Bronchial epithelial cell (primary cell): ENCODE measurements at regions not wholly inside any gene's neighbourhood (a gene's known extent, or its start where the extent isn't known, plus 50 kb on each side); places are given as distances from the start of the nearest gene placed in this dataset.

ENCODE experiments used
- DNase-seq: peaks from one replicate; pipeline ENCODE4 v3.0.0-alpha.2; 2010; ENCODE audit warnings: low read depth
- FAIRE-seq: peaks from 2 replicates; lab custom pipeline; 2011; peaks lifted over from hg19 to GRCh38; lab: Jason Lieb, UNC
- H3K27me3 ChIP-seq: 2 replicates; pipeline ENCODE4 v1.5.1; 2011; ENCODE audit warnings: low read length; ENCODE audit not compliant: control insufficient read depth, insufficient read depth
- H3K36me3 ChIP-seq: 2 replicates; pipeline ENCODE4 v1.5.1; 2011; ENCODE audit warnings: low read length; ENCODE audit not compliant: control insufficient read depth, insufficient read depth
- H3K4me3 ChIP-seq: 2 replicates; pipeline ENCODE4 v1.5.1; 2011; ENCODE audit warnings: mild to moderate bottlenecking, low read depth, low read length, control low read depth
- CTCF ChIP-seq: IDR thresholded peaks from 2 replicates; pipeline ENCODE4 v1.5.1; 2011; ENCODE audit warnings: mild to moderate bottlenecking, moderate library complexity, low read length, control low read depth, inconsistent platforms; ENCODE audit not compliant: insufficient read depth, severe bottlenecking

GRCh38 chr6:169131390-169131789, 122.3 kb downstream of the THBS2 start:
- H3K27me3 ChIP-seq = no peaks in the 10 kb centered on the region
- no peak overlapping the region for H3K4me3 ChIP-seq
- DNase-seq (no peak), FAIRE-seq (no peak)
- no peak for TF ChIP-seq CTCF
- H3K36me3 ChIP-seq = no peaks in the 10 kb centered on the region

- Histone ChIP-seq H3K27me3 (no peaks in the 10 kb centered on the region), H3K36me3 (no peaks in the 10 kb centered on the region), H3K4me3 (no peak overlapping the region)
- DNase-seq (no peak), FAIRE-seq (no peak)
- TF ChIP-seq CTCF = no peak
Measured at GRCh38 chr6:169130113-169130512, 123.5 kb downstream of the THBS2 start.

GRCh38 chr6:169121013-169121412, 132.6 kb downstream of the THBS2 start:
- H3K27me3 ChIP-seq = no peaks in the 10 kb centered on the region
- FAIRE-seq = no peak
- no peak for TF ChIP-seq CTCF

GRCh38 chr6:169119669-169120068, 134.0 kb downstream of the THBS2 start:
- no peak overlapping the region for H3K4me3 ChIP-seq
- DNase-seq (no peak), FAIRE-seq (no peak)
- no peaks in the 10 kb centered on the region for H3K36me3 ChIP-seq
- no peak for TF ChIP-seq CTCF
- no peaks in the 10 kb centered on the region for H3K27me3 ChIP-seq

More at GRCh38 chr6:169121013-169121412, 132.6 kb downstream of the THBS2 start:
- no peak for DNase-seq
- Histone ChIP-seq H3K36me3 (no peaks in the 10 kb centered on the region), H3K4me3 (no peak overlapping the region)

GRCh38 chr6:169118346-169118830, 135.3 kb downstream of the THBS2 start:
- Histone ChIP-seq H3K27me3 (no peaks in the 10 kb centered on the region), H3K36me3 (no peaks in the 10 kb centered on the region), H3K4me3 (no peak overlapping the region)
- DNase-seq (no peak), FAIRE-seq (no peak)
- no peak for TF ChIP-seq CTCF

GRCh38 chr6:169117663-169118062, 136.0 kb downstream of the THBS2 start:
- FAIRE-seq = no peak
- no peak overlapping the region for H3K4me3 ChIP-seq

More at GRCh38 chr6:169117663-169118062, 136.0 kb downstream of the THBS2 start:
- TF ChIP-seq CTCF = no peak
- no peak for DNase-seq
- Histone ChIP-seq H3K27me3 (no peaks in the 10 kb centered on the region), H3K36me3 (no peaks in the 10 kb centered on the region)
